DMS114 treated with DMSO at 0.1 percent for 48 hours (cell line): ENCODE measurements at regions not wholly inside any gene's neighbourhood (a gene's known extent, or its start where the extent isn't known, plus 50 kb on each side); places are given as distances from the start of the nearest gene placed in this dataset.

ENCODE experiments used
- DNase-seq: peaks from one replicate; lab custom pipeline; 2025; ENCODE audit not compliant: unreplicated experiment; lab: John Stamatoyannopoulos, UW

DNA sequence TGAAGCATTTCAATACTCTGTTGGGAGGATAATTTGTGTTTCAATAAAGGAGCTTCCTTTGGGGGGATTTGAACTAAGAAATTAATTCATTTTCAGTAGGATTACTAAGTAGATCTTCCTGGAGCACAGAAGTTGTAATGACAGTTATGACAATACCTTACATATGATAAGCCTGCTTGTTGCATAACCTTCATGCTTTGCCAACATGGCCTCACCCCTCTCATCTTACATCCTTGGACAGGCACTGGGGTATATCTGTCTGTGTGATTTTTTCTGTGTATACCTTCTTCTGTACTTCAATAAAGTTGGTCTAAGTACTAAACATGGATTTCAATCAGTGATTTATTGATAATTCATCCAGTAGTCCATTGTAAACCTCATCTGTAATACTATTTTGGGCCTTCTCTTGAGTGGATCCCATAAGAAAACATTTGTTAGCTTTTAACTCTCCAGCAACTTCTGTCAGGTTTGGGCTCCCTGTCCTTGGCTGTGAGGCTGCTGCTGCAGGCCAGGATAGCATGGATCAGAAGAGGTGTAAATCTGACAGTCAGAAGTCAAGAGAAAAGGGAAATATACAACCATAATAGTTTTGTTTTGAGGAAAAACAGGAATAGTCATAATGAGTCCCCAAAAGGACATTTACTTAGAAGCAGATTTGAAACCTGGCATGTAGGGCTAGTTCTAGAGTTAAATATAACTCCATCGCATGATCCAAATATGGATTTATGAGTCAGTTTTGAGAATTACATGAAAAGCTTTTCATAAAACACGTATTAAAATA is 422.2 kb downstream of the KLF5 start:
- DNase-seq, result no peak

DNA sequence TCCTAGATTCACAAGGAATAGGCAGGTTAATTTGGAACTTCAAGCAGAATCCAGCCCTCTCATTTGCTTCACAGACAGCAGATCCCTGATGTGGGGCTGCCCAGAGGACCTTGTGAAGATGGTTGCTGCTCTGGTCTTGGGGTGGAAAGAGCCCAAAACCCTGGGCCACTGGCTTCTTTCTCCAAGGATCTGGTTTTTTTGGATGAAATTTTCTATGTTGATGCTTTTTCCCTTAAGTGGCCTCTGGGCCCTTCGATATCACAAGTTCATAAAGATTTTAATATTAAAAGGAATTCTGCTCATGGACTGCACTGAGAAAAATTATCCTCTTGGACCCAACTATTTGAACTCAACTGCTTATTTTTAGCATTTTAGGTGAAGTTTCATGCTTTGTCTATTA is 421.1 kb downstream of the KLF5 start:
- DNase-seq, result no peak

DNA sequence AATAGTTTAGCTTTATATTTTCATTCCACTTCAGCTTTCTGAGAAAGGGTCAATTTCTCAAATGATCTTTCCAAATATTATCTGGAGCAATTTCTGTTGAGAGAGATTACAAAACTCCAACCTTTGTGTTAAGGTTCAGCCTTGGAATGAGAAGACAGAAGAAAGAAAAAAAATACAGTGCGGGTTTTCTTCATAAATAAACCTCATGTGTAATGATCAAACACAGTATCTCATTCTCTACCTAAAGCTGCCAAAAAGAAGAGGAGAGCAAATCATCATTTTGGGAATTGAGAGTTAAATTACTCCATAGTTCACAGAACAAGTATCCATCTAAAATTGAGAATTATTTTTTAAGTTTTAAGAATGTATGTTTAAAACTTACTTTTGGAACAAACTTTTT is 420.5 kb downstream of the KLF5 start:
- no peak for DNase-seq

DNA sequence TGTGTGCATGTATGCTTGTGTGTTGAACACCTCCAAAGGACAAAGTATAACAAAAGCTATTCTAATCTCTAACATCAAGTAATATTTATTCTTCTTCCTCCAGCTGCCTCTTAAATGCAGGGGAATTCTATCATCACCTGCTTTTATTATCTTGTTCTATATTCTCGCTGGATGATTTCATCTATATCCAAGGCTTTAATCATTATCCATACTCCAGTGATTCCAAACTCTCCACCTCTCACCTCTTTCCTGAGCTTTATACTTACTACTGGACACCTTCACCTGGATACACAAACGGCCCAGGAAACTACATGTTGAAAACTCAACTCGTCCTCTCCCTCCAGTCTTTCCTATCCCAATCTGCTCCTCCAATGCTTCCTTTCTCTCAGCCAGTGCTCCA is 418.6 kb downstream of the KLF5 start:
- no peak for DNase-seq

DNA sequence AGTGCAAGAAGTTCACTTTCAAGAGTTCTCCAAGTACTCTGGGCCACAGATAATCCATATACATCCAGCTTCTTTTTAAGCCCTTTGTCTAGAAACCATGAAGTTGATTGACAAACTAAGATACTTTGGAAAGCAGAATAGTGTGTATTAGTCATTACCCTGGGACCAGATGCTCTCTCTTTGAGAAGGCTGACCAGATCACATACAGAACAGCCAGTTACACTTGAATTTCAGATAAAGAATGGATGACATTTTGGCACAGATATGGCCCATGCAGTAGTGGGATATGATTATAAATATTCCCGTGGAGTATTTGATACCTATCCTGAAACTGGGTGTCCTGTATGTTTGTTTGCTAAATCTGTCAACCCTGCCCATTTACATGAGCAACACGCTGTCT is 414.2 kb downstream of the KLF5 start:
- DNase-seq, result no peak

DNA sequence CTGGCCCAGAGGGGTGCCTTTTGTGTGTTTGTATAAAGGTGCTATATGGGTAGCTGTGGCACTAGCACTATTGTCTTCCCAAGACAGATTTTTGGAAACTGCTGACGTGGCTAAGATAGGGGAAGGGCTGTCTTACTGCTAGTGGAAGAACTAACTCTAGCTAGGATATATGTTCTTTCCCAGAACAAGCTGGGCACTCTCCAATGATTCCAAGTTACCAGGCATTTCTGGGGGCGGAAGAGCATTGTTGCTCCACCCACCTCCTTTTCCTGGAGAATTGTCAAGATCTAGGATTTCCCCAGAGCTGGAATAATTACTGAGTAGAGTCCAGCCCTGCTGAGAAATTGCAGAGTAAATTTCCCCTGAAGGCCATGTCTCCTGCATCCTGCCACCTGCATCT is 408.3 kb downstream of the KLF5 start:
- no peak for DNase-seq

DNA sequence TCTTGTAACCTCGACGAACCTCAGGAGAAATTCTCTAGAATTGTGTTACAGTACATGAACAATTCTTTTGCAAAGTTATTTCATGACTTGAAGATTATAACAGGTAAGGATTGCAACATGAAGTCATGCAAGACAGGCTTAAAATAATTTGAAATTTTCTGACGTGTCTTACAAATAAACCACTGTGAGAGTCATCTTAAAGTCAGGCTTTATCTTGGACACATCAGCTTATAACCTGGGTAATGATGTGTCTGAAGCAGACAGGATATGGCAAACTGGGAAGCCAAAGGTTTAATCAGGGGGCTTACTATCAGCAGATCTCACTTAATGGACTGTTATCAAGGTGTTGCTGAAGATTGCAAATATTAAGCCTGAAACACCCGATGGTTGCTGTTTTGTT is 407.8 kb downstream of the KLF5 start:
- no peak for DNase-seq

DNA sequence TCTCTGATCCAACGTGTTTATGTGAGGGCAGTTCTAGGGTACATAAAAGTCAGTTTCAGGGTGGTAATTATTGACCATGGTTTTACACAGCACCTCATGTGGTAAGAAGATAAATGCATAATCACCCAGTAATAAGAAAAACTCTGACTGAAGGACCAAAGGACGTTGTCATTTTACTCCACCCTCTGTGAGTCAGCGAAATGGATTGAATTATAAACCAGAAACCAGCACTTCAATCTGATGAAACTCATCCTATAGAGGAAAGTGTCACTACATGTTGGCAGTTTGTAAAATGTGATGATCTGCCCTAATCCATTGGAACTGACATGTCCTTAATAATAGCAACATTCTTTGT is 406.8 kb downstream of the KLF5 start:
- no peak for DNase-seq

DNA sequence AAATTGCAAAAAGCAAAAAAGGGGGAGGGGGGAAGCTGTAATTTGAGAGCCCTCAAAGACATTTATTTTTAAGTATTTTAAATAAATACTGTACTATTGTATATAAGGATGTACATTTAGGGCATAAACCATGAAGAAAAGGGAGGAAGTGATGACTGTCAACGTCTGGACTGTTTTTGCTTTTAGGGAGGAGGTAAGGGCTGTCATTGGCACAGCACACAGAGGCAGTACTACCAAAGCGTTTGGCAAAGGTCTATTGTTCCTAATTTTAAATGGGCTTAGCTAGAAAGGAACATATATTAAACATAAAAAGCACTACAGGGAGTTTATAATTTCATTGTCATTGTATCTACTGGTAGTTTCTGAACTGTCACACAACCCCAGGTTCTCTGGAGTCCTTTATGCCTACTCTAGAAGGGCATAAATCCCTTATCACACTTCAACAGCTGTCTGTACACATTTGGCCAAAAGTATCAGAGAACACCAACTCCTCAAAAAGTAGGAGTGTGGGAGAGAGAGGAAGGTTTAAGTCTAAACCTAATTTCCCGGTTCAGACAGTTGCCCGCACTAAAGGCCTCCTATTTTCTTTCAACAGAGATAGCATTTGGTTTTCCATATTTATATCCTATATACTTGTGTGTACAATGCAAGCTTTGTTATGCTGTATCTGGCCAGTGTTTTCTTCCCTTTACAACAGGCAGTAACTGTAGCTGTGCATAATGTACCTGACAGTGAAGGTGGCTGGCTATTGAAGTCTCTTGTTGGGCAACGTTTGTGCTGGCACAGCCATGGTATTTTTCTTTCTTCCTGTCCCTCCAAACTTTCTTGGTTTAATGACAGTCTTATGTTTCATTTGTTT is 406.2 kb downstream of the KLF5 start:
- DNase-seq, result no peak

DNA sequence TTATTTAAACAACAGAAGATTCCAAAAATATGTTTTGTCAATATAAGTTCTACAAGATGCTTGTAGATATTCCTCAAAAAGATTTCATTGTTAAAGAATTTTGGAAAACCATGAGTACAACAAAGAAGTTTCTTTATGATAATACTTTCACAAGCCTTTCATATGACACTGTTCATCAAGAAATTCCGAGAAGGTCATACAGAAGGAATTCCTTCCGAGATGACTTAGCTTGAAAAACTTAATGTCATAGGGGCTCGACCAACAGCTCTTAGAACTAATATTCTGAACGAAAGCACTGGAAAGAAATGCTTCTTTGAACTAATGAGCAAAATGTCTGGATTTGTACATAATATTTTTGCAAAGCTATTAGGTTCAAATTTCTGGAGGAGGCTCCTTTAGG is 403.4 kb downstream of the KLF5 start:
- no peak for DNase-seq

DNA sequence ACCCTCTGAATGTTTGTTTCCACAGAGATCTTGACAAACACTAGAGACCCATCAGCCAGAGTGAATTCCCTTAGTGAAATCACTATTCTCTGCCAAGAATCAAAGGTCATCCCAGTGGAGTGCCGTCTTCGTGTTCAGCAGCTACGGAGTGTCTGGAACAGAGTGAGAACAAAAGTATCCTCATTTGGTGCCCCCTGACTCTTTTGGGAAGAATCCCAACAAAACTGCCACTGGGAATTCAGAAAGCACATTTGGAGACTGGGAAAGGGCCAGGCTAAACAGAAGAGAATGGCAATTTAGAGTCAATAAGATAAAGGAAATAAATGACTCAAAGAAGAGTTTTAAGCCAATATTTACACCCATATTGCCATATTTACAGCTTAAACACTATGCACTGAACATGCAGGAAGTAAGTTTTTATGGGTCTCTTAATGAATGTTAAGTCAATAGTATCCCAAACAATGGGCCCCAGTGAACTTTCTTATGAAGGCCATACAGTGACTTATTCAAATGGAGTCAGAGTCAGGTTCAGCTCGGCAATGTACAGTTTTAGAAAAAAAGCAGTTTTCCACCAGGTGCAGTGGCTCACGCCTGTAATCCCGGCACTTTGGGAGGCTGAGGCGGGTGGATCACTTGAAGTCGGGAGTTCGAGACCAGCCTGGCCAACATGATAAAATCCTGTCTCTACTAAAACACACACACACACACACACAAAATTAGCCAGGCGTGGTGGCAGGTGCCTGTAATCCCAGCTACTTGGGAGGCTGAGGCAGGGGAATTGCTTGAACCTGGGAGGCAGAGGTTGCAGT is 392.6 kb downstream of the KLF5 start:
- DNase-seq, result no peak

DNA sequence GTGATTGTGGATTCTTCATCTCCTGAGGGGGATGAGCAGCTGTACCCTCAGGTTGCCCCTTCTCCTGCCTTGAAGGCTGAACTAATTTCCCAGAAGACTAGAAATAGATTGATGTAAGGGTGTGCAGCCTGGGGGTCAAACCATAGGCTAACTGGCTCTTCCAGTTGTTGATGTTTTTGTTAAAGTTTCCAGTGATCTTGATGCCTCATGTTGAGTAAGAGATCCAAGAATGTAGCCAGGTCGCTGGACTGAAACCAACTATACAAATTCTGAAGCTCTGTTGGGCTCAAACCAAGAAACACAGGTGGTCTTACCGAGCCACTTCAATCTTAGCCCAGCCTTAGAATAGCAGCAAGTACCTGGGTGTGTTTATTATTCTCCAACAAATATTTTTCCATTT is 391.8 kb downstream of the KLF5 start:
- DNase-seq, result no peak

DNA sequence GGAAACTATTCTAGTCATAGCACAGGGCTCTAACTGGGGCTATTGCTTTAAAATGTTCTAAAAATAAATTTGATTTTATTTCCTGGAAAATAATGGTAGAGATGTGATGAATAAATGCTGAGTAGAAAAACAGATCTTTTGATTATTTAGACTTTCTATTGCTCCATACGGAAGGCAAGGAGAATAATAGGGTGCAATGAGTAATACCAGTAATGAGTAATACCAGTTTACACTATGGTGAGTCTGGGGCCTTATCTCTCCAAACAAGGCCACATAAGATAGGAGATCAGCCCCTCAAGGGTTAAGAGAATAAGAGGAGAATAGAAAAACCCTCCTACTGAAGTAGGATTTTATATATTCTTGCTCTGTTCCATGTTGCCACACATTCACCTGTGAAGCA is 390.4 kb downstream of the KLF5 start:
- DNase-seq, result no peak

DNA sequence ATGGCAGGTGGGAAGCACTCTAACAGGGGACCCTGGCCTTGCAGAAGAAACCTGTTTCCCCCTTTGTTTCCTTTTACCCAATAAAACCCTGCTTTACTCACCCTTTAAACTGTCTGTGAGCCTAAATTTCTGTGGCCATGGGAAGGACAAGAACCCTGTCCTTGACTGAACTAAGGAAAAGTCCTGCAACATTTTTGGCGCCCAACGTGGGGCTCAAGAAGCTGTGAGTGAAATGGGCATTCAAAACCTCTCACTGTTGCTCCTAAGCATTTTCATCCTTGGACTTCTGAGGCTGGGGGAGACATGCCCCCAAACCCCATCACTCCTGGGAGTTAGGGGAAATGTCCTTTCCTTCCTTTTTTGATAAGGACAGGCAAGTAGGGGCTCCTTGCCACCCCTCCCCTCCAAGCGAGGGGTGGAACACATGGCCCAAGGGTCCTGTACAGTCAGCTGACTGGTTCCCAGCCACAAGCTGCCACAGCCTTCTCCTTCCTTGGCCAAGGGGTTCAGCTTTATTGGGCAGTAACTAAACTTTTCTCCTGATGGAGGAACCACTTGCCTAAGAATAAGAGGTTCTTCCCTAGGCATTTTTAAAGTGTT is 381.6 kb downstream of the KLF5 start:
- no peak for DNase-seq

DNA sequence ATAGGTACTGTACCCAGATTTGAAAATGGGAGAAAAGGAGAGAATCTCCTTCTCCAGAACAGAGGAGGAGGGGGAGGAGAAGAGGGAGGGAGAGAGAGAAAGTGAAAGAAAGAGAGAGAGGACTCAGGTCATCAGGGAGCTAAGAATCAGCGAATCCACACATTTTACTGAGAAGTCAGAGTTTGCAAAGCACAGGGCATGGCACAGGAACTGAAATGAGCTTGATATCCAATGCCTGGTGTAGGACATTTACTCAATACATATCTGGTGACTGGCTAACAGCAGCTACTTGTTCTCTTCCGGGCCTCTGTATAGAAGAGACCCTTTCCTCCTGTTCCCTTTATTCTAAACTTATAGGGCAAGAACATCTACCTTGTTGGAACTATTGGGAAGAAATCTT is 375.1 kb downstream of the KLF5 start:
- DNase-seq, result no peak

DNA sequence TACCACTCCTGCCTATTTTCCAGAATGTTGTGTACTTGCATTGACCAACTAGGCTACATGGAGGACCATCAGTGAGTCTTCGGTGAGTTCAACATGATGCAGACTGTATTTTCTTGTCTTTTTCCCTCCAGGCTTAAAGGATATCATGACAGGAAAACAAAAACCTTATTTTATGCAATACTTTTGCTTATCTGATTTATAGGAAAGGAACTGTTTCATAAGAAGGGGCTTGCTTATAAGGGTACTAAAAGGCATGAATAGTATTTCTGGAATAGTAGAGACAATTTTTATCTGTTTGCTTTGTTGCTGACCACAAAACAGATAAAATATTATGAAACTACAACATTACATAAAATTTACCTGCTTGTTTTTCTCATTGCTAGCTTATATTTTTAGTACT is 374.7 kb downstream of the KLF5 start:
- no peak for DNase-seq

DNA sequence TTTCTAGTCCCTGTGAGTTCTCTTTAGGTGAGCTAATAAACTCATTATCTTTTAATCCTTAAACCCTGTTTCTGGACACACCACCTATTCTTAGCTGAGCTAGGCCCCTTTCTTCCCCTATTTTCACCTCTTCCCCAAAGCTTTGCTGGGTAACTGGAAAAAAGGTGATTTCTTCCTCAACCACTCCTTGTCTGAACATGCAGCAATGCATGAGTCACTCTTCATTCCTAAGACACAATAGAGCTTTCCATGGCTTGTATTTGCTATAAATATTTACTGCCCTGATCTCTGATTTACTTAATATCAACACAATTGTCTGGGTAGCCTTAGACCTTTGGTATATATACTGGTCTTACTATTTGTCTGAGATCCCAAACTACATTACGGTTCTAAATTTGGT is 370.9 kb downstream of the KLF5 start:
- no peak for DNase-seq

DNA sequence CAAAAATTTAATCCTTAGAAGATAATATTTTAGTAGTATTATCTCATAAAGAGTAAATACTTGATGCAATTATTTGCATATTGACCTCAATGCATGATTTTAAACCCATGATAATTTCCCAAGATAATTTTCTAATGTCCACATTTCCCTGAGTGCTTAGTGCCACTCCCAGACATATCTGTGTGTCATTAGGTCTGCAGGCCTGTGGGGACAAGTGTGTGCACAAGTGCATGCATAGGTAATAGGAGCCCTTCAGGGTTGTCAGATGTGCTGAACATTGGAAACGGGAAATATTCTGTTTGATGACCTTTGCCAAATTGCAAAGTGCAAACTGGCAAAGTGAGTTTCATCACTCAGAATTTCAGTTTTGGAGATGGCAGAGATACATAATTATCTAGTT is 369.9 kb downstream of the KLF5 start:
- DNase-seq, result no peak

DNA sequence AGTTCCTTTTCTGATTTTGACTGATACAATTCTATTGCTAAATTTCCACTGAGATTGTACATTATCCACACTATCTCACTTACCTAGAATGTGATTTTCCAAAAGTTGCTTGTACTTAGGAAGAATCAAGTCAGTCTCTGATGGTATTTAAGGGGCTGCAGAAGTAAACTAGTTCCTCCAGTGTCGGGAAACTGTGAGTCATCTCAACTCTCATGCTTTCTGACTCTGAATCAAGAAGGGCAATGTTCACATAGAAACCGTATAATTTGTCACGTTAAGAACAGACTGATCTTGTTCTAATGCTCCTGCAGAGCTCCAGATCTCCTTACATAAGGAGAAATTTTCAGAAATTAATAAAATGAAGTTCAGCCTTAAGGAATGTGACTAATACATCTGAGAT is 369.3 kb downstream of the KLF5 start:
- DNase-seq, result no peak

DNA sequence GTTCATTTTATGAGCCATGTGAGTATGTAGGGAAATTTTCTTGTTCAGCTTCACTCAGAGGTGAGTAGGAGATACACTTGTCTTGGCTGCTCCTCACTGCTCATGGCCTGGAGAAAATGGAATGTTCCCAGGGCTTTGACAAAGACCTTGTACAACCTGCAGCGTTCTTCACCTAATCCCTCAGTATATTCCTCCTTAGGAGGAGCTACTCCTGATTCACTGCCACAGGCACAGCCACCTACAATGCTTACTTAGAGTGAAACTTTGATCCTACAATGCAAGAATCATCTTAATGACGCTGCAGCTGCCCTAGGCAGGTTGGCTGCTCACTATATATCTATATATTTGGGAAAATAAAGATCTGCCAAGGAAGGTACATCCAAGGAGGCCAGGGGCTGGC is 364.2 kb downstream of the KLF5 start:
- no peak for DNase-seq

DNA sequence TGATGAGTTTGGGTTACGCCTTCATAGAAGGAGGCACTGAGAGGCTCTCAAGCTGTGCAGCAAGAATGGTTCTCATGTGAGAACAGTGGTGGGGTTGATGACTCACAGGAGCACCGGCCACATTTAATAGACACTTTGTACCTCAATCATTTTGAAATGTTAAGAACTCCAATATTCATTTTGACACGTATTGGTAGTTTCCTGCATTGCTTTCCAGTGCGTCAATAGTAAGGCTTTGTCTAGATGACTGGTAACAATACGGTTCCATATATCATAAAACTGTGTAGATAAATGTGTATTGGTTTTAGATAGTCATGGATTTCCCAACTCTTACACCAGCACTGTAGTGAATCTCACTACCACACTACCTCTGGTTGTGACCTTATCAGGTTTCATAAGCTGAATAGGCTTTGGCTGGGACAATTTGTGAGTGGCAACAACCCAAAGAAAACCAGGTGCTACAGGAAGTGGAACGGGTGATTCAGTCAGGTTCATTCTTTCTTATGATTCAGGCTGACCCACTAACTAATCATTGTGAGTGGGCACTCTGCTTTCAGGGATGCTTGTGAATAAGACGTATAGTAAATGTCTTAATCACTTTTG is 362.6 kb downstream of the KLF5 start:
- DNase-seq, result no peak
